ENCODE measurements at regions not wholly inside any gene's neighbourhood (a gene's known extent, or its start where the extent isn't known, plus 50 kb on each side); places are given as distances from the start of the nearest gene placed in this dataset.

GRCh38 chr11:133740963-133741362, 104.3 kb downstream of the SPATA19 start:
- no peak for TF ChIP-seq ZFX (IDR thresholded peaks at IDR 0.05; ENCODE audit: borderline replicate concordance)
- TF ChIP-seq, protein P1, sequence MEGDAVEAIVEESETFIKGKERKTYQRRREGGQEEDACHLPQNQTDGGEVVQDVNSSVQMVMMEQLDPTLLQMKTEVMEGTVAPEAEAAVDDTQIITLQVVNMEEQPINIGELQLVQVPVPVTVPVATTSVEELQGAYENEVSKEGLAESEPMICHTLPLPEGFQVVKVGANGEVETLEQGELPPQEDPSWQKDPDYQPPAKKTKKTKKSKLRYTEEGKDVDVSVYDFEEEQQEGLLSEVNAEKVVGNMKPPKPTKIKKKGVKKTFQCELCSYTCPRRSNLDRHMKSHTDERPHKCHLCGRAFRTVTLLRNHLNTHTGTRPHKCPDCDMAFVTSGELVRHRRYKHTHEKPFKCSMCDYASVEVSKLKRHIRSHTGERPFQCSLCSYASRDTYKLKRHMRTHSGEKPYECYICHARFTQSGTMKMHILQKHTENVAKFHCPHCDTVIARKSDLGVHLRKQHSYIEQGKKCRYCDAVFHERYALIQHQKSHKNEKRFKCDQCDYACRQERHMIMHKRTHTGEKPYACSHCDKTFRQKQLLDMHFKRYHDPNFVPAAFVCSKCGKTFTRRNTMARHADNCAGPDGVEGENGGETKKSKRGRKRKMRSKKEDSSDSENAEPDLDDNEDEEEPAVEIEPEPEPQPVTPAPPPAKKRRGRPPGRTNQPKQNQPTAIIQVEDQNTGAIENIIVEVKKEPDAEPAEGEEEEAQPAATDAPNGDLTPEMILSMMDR (IDR thresholded peaks at IDR 0.05), result no peak
- H3K27ac ChIP-seq, result no peak overlapping the region

- H3K27ac ChIP-seq, result no peak overlapping the region
- TF ChIP-seq, protein P1 (IDR thresholded peaks at IDR 0.05), result no peak
- no peak for TF ChIP-seq ZFX (IDR thresholded peaks at IDR 0.05; ENCODE audit: borderline replicate concordance)
Measured at GRCh38 chr11:133739481-133739880, 105.8 kb downstream of the SPATA19 start.

GRCh38 chr11:133738624-133739023, 106.7 kb downstream of the SPATA19 start:
- TF ChIP-seq, protein P1 (IDR thresholded peaks at IDR 0.05), result no peak
- TF ChIP-seq ZFX (IDR thresholded peaks at IDR 0.05; ENCODE audit: borderline replicate concordance), result no peak
- H3K27ac ChIP-seq, result no peak overlapping the region

DNA sequence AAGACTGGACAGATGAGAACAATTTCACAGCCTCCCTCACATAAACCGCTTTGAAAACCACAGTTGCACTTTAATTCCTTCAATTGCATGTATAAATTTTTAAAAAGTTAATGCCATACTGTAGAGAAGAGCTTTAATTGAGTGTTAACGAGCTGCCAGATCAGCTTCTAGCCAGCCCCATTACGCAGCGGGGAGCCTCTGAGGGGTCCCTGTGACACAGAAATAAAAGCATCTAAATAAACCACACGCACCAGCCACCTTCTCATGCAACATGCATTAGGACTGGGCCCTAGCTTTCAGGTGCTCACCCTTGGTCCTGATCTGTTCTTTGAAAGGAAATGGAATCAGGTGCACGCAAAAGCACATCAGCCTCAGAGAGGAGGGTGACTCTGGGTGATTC, 111.7 kb downstream of the SPATA19 start:
- no peak for TF ChIP-seq ZFX (IDR thresholded peaks at IDR 0.05; ENCODE audit: borderline replicate concordance)
- TF ChIP-seq, protein P1 (IDR thresholded peaks at IDR 0.05), result no peak
- H3K27ac ChIP-seq, result no peak overlapping the region

DNA sequence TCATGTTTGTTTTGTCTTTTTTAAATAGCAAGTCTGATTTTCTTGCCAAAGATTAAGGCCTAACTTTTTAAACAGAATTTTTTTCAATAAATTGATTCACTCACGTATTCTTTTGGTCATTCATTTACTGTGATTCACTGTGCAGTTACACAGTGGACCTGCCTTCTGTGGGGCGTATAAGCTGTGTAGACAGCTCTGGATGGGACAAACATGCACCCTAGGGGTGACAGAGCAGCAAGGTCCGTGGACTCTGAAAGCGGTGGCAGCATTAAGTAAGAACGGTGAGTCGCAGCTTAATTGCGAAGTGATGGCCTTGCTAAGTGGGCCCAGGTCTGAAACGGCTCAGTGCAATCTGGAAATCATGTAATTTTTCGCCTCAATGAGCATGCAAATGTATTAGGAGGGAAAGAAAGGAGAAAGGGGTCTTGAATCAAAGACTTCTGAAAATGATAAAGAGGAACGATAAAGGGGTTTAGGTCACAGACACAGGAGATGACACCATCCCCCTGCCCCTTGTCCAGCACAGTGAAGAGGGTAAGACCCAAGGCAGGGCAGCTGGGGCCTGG, 113.1 kb downstream of the SPATA19 start:
- no peak overlapping the region for H3K27ac ChIP-seq
- TF ChIP-seq, protein P1 (IDR thresholded peaks at IDR 0.05), result no peak
- TF ChIP-seq ZFX (IDR thresholded peaks at IDR 0.05; ENCODE audit: borderline replicate concordance), result no peak

DNA sequence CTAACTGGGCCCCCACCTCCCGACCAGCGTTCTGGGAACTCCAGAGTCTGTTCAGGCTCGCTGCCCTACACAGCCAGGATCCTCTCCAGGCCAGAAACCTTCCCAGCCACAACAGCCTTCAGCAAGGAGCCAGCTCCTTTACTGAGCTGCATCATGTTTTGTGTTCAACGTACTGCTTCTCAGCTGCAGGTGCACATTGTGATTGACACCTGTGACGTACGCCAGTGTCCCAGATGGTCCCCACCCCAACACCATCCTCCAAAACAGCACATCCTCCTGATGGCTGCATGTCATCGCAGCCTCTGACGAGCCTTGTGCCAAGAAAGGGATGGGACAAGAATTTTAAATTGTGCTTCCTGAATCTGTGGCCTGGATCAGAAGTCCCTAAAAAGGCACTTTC, 117.5 kb downstream of the SPATA19 start:
- H3K27ac ChIP-seq, result no peak overlapping the region
- no peak for TF ChIP-seq ZFX (IDR thresholded peaks at IDR 0.05; ENCODE audit: borderline replicate concordance)
- TF ChIP-seq, protein P1 (IDR thresholded peaks at IDR 0.05), result no peak

GRCh38 chr11:133726542-133726941, 118.8 kb downstream of the SPATA19 start:
- no peak for TF ChIP-seq ZFX (IDR thresholded peaks at IDR 0.05; ENCODE audit: borderline replicate concordance)
- TF ChIP-seq, protein P1 (IDR thresholded peaks at IDR 0.05), result no peak
- H3K27ac ChIP-seq, result no peak overlapping the region
